NCI-H1417 treated with DMSO at 0.1 percent for 48 hours (cell line): ENCODE measurements at regions not wholly inside any gene's neighbourhood (a gene's known extent, or its start where the extent isn't known, plus 50 kb on each side); places are given as distances from the start of the nearest gene placed in this dataset.

Experiments
- DNase-seq: peaks from one replicate; lab custom pipeline; 2025; lab: John Stamatoyannopoulos, UW

DNA sequence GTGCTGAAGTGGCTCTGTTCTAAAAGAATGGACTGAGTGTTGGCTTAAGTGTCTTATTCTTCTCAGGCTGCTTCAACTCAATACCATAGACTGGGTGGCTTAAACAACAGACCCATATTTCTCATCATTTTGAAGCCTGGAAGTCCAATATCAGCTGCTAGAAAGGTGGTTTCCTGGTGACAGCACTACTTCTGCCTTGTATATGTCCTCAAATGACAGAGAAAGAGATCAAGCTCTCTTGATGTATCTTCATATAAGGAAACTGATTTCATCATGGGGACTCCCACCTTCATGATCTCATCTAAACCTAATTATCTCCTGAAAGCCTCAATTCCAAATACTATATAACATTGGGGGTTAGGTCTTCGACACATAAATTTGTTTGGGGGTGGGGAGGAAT is 449.7 kb upstream of the DSEL start:
- no peak for DNase-seq

DNA sequence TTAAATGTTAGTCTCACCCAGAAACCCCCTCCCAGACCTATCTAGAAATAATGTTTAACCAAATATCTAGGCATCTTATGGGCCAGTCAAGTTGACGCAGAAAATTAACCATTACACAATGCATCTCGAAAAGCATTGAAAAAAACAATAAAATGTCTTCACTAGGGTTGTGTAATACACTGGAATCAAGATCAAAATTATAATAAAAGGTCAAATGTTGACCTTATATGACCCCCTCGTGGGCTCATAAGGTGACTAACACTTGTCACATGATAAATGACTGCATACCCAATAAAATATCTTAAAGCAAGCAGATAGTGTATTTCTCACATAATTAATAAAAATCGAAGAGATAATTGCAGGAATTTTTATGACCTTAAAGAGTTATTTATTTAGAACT is 447.9 kb upstream of the DSEL start:
- no peak for DNase-seq

DNA sequence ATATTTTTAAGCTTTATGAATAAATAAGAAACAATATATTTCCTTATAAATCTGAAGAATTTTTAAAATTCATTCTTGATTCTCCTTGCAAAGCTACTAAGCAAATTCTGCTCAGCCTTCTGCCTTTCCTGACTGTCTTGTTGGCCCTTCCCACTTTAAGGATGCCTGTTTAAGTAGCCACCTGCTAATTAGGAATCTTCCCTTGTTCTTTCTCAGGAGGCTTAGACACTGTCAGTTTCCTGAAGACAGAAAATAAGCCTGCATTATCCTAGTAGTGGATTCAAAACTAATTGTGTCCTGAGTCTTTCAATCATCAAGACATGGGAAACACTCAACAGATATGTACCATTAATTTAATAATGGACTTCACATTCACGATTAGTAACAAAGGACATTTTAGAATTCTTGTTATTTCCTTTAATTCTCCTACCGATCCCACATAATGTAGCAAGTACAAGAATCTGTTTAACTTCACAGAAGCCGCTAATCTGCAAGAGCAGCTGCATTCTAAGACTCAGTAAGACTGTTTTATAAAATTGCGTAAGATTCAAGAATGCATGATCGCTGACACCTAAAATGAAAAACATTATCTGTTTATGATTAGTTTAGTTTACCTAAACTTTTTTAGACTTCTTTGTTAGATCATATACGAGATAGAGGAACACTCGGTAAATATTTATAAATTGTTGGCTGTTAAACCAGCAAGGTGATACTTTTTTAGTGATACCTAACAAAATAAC is 445.4 kb upstream of the DSEL start:
- DNase-seq, result no peak

DNA sequence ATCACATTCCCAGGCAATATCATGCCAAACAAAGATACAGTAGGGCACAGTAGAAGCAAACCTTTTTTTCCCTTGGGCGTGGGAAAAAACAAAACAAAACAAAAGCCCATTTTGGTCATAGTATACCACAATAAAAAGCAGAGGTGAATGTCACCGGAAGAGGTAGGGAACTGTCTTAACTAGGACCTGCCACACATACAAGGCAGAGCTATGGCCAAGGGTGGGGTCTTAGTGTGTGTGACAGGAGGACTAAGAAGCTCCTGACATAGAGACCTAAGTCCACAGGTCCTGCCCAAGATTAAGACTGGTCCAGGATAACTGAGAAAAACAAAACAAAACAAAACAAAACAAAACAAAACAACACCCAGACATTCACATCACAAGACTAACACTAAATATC is 441.2 kb upstream of the DSEL start:
- DNase-seq, result no peak

DNA sequence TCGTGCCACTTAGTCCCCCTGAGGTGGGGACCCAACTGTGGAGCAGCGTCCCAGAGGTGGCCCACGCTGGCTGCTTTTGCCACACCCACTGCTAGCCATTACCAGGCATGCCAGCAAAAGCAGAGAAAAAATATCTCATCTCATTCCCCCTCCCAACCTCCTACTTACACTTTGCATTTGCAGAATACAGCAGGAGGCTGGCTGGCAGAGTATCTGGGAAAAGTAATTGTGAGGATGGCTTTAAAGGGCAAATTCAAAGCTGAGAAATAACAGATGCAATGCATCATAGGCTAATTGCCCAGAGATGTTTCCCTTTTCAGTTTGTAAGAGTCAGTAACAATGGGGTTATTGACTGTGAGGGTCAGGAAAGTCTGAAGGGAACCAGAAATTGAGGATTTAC is 438.1 kb upstream of the DSEL start:
- DNase-seq, result no peak

DNA sequence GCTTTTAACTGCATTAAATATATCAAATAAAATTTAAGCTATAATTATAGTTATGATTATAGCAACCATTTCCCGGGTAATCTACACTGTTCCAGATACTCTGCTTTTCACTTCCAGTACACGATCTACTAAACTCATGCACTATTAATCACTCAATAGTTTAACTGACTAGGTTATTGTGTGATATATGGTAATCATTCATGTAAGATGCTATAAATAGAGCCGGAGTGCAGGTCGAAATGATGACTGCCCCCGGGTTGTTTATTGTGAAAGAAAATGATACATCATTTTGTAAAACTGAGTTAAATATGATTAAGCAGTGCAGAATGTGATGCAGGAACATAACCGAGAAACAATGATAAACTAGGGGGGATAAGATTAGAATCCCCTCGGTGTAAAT is 434.6 kb upstream of the DSEL start:
- no peak for DNase-seq

DNA sequence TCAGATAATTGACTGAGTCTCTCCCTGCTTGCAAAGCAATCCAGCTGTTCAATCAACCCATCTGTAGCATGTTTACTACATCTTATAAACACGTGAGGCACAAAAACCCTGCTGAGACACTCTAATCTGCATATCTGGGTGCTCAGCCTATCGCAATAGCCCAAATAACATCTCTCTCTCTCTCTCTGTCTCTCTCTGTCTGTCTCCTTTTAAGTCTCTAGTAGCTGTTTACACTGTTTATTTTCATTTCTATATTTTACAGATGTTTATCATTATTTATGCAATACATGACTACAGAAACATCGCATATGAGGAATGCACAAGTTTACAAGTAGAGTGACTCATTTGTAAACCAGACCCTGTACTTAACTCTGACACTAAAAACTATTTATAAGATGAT is 422.1 kb upstream of the DSEL start:
- DNase-seq, result no peak

DNA sequence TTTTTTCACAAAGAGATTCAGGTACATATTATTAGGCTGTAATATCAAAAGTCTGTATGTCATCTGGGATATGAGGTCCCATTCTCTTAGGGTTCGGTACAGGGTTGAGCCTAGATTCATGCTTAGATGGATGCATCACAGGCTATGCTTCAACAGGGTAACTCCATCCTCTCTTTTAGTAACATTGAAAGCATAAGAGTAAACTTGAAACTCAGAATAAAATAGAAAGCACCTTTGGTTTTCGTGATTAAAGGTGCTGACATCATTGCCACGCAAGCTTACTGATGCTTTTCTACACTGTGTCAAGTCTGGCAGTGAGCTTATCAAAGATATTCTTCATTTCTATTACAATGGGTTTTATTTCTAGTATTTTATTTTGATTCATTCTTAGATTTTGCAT is 419.1 kb upstream of the DSEL start:
- DNase-seq, result no peak

DNA sequence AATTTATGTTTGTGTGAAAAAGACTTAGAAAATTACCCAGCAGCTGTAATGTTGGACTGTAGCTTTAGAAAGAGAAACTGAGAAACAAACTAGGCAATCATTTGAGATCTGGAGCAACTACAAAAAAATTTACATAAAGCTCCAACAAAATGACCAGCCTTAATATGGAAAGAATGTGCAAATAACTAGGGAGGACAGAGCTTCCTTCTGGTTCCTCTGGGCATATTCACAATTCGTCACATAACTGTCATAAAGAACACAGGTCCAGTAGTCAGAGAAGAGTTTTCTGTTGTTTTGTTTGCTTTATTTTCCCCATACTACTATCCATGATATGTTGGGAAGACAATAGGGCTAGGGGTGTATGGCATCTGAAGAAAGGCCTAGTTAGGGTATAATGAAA is 416.8 kb upstream of the DSEL start:
- no peak for DNase-seq

DNA sequence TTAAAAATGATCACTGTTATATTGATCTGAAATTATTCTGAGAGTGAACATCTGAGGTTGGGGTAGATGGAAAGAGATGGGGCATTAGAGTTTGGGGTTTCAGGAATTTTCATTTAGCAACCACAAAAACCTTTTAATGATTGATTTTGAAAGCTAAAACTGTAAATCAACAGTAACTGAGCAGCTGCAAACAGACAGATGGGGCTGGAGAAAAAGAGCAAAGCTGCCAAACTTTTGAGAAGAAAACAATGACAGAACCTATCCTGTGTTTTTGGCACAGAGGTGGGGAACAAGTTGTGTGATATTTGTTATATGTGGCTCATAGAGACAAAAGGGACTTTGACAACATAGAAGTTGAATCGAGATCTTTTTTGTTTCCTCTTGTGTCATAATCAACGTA is 415.8 kb upstream of the DSEL start:
- DNase-seq, result no peak

DNA sequence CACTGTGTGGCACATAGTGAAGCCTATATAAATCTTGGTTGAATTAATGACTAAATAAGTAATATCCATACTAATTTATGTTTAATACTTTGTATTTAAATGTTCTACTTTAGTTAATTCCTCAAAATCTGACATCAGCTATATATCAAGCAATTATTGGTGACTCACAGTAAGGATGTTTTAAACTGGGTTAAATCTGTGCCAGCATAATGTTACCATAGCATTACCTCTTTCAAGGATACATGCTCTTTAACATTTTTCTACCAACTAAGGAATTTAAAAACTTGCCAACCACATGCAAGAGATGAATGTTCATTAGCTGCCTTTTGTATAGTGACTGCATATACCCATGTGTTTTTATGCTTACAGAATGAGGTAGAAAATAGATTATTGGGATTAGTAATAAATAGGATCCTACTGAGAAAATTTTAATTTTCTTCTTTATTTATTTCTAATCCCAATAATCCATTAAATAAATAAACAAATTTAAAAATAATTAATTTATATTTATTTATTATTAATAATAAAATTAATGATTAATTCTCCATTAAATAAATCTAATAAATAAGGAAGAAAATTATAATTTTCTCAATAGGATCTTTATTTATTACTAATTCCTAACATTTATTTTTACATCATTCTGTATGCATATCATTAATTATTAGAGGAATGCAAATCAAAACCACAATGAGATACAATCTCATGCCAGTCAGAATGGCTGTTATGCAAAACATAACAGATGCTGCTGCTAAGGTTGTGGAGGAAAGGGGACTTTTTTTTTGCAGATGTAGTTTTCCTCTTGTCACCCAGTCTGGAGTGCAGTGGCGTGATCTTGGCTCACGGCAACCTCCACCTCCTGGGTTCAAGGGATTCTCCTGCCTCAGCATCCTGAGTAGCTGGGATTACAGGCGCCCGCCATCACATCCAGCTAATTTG is 410.7 kb upstream of the DSEL start:
- no peak for DNase-seq

DNA sequence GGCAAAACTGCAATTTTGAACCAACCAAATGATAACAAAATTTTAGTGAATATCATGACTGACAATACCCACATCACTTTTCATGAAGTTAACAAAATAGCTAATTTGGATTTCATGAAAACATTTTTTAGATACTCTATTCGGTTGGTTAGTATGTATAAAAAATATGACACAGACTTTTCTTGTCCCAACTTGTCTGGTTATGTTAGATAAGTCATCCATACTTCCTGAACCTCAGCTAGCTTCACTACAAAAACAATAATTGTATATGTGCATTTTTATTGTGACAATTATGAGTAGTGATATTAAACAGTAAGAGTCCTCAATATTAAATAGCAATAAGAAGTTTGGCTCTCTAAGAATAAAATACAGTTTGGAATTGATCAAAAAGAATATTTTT is 408.1 kb upstream of the DSEL start:
- DNase-seq, result no peak

DNA sequence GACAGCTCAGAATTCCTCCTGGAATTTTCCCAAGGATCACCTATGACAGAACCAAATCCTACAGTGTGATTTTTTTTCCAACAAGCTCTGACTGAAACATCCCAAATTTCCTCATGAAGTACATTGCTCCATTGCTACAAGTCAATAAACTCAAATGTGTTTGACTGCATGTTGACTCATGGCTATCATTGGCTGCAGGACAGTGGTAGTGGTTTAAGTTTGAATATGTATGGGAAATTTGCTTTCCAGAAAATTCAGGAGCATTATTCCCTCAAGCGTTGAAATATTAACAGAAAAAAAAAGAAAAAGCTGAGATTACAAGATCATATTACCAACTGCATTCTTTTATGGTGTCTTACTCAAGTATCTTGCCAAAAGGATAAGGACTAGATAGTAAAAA is 402.8 kb upstream of the DSEL start:
- DNase-seq, result no peak

DNA sequence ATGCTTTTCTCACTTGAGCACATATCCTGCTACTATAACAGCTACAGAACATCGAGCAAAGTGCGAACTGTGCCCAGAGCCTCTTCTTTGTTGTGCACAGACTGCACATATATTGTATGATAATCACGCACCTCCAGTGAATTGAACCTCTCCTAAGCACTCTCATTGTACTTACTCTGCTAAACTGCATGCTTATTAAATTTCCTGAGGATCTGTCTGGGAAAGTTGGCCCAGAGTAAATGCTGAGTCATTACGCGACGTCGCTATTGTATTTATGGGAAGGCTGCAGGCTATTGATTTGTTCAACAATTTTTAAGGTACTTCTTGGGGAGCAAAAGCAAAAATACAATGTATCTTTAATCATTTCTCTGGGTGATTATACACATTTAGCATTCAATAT is 399.6 kb upstream of the DSEL start:
- DNase-seq, result no peak

DNA sequence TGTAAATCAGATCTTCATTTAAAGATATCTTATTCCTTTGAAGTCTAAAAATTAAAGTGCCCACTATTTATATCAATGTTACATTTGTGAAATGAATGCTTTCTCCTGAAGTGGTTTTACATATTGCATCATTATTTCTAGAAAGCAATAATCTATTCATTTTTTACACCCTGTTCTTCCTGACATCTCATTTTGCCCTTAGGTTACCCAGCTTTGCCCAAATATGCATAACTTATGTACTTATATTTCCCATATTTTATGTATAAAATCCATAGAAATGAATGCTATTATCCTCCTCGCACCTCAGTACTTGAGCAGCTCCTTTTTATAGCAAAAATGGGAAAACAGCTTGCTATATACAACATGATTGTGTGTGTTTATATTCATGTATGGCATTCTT is 396.5 kb upstream of the DSEL start:
- DNase-seq, result no peak

DNA sequence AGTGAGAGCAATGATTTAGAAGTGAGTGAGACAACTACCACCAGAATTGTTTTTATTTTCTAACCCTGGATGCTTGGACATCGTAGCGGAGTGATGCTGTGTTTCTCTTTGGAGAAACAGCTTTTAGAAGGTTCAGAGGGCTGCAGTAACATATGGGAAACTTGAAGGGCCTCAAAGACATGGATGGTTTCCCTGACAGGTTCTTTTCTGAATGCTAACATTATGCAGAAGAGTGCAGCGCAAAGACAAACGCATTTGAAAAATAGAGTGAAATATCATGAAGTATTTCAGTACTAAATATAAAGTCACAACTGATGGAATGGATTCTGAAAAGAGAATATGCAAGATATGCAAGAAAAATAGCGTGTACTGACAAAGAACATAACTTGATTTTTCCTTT is 385.1 kb upstream of the DSEL start:
- DNase-seq, result no peak

DNA sequence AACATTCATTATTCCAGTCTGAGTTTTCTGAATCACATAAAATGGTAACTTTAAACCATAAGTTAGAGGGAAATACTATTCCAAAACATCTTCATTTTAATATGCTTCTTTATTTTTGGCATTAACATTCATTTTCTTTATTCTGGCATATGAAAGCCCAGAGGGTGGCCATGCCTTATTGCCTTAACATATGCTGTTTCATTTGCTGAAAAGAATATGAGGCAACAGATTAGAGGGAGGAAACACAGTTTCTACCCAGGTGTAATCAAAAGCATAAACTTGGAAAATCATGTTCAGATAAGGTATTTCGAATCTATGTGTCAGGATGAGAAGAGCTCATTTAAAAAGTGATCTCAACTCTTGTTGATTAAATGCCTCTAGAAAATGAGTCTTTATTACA is 379.9 kb upstream of the DSEL start:
- DNase-seq, result no peak

DNA sequence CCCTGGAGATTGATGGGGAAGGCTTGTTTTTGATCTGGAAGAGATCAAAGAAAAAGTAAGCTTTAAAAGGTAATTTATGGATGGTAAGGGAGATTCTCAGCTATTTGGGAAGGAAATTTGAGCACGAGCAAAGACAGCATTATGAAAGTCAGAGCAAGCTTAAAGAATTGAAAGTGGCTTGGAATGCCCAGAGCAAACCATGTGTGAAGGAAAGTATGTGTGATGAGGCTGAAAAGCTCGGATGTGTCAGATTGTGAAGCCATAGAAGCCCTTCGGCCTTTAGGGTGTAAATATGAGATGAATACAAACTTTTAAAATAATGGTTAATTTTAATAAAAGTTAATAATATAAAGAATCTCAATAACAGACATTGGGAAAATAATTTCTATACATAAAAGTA is 377.4 kb upstream of the DSEL start:
- no peak for DNase-seq

DNA sequence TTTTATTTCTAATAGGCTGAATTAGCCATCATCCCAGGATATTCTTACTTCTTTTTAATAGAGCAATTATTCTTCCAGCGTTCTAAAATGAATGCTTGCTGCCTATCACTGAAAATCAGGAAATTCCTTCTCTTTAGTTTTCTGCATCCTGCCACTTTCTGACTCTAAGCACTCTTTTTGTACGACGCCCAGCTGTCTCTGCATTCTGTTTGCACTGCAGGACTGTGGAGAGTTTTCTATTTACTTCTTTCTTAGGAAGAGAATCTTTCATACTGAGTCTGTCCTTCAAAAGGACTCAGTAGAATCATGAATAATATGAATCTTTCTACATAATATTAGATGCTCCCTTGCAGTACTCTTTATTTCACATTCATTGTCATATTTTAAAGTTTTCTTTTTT is 360.4 kb upstream of the DSEL start:
- DNase-seq, result no peak

DNA sequence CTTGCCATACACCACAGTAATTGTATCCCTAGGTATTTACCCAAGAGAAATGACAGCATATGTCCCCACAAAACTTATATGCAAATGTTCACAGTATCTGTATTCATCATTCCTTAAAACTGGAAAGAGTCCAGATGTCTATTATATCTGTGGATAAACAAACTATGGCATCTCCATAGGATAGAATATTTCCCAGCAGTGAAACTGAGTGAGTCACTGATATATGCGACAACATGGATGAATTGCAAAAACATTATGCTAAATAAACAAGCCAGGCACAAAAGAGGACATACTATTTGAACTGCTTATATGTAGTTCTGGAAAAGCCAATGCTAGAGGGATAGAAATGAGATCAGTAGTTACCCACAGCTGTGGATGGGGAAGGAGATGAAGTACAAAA is 359.4 kb upstream of the DSEL start:
- DNase-seq, result no peak

DNA sequence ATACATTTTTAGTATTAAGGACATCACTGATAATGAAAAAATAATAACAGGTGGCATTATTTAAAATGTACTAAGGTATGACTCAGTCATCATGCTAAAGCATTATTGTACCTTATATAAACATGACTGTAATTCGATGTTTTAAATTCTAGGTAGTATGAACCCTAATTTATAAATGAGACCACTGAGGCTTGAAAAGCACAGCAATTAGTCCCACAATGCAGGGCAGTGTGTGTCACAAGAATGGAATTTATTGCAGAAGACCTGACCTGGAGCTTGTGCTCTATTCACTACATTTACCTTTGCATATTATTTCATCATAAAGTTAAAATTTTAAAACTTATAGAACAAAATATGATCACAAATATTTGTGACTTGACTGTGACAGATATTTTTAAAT is 358.5 kb upstream of the DSEL start:
- no peak for DNase-seq

DNA sequence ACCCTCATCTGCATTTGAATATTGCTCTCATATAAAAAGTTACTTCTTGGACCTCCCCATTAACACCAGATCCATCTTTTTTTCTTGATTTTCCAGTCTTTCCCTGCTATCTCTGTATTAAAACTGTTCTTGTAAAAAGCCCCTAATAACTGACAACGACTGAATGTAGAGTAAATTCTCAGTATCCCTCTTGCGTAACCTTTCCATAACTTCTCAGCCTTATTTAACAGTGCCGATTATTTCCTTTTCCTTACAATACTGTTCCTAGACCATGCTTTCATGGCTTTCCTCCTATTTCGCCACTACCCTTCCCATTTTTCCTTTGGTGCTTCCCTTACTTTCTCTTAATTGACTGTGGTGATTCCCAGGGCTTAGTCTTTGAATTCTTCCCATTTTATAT is 348.9 kb upstream of the DSEL start:
- no peak for DNase-seq

DNA sequence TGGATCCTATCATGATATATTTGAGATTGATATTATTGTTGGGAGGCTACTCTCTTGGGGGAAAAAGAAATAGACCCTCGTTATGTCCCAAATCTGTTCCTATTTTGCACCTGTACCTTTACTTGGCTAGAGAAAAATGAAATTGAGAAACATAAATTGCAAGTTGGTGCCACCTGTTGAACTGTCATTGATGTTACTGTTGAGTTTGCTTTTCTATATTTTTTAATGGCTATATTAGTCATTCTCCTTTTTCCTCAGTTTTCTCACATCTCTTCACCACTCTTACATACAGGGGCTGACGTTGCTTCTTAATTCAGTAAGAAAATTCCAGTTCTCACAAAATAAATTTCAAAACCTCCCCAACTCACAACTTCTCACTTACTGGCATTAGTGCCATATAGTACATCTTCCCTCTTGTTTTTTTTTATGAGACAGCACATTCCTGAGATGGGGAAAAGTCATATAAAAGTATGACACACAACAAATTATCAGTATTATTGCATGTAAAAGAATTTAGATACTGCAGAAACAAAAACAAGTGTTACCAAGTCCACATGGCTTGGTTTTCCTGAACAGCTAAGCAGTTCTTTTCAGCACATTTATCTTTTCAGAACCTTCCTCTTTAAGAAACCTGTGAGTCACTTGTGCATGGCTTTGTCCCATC is 348.3 kb upstream of the DSEL start:
- DNase-seq, result no peak
